AG09309 (cell line): ENCODE measurements at regions not wholly inside any gene's neighbourhood (a gene's known extent, or its start where the extent isn't known, plus 50 kb on each side); places are given as distances from the start of the nearest gene placed in this dataset.

Experiments
- DNase-seq: peaks from one replicate; pipeline ENCODE4 v3.0.0-alpha.2; 2010; ENCODE audit warnings: low read depth
- H3K4me3 ChIP-seq: 2 replicates; pipeline ENCODE4 v1.5.1; 2011; ENCODE audit warnings: mild to moderate bottlenecking, low read depth, low read length, moderate library complexity; ENCODE audit not compliant: control insufficient read depth
- TF ChIP-seq, protein P1 (sequence below): IDR thresholded peaks from 2 replicates; pipeline ENCODE4 v1.5.1; 2011; ENCODE audit warnings: mild to moderate bottlenecking, low read depth, low read length, inconsistent platforms; ENCODE audit not compliant: insufficient read depth, control insufficient read depth; ENCODE audit errors: missing control alignments

GRCh38 chr4:132230025-132230424 lies 919.1 kb upstream of the PCDH10 start:
- DNase-seq, result no peak
- no peak overlapping the region for H3K4me3 ChIP-seq
- TF ChIP-seq, protein P1, sequence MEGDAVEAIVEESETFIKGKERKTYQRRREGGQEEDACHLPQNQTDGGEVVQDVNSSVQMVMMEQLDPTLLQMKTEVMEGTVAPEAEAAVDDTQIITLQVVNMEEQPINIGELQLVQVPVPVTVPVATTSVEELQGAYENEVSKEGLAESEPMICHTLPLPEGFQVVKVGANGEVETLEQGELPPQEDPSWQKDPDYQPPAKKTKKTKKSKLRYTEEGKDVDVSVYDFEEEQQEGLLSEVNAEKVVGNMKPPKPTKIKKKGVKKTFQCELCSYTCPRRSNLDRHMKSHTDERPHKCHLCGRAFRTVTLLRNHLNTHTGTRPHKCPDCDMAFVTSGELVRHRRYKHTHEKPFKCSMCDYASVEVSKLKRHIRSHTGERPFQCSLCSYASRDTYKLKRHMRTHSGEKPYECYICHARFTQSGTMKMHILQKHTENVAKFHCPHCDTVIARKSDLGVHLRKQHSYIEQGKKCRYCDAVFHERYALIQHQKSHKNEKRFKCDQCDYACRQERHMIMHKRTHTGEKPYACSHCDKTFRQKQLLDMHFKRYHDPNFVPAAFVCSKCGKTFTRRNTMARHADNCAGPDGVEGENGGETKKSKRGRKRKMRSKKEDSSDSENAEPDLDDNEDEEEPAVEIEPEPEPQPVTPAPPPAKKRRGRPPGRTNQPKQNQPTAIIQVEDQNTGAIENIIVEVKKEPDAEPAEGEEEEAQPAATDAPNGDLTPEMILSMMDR, result no peak

GRCh38 chr4:132238697-132239096 lies 910.4 kb upstream of the PCDH10 start:
- no peak for DNase-seq
- no peak overlapping the region for H3K4me3 ChIP-seq
- TF ChIP-seq, protein P1, result no peak

GRCh38 chr4:132240081-132240480 lies 909.0 kb upstream of the PCDH10 start:
- no peak for DNase-seq
- TF ChIP-seq, protein P1, result no peak
- no peak overlapping the region for H3K4me3 ChIP-seq

DNA sequence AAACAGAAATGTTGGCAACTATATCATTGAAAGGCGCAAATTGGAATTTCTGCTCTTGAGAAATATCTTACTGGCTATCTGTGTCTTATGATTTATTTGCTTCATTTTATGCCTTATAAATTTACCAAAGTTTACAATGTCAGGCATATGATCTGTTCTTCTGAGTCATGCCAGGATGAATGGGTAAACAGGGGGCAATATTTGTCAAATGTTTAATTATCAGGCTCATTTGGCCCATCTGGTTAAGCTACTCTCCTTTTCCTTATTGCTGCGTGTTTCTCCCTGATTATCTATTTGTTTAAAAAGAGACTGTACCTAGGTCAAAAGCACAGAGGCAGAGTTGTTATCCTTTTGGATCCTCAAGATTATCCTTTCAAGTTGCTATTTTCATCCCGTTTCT lies 903.8 kb upstream of the PCDH10 start:
- TF ChIP-seq, protein P1, result no peak
- H3K4me3 ChIP-seq, result no peak overlapping the region
- no peak for DNase-seq

DNA sequence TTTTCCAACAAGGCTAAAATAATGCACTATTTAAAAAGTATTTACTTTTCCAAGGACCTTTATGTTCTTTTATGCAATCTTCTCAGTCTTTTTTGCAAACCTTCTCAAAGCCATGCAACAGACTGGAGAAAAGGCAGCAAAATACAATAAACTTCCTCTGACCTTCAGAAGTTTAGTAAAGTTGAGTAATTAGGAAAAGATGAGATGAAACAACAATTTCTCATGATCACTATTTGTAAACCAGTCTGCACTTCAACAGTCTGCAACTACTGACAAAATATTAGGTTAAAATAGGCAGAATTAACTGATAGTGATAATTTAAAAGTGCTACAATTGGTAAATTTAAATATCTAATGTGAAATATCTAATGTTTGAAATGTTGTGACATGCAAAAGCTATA lies 884.9 kb upstream of the PCDH10 start:
- TF ChIP-seq, protein P1, result no peak
- DNase-seq, result no peak
- H3K4me3 ChIP-seq, result no peak overlapping the region

DNA sequence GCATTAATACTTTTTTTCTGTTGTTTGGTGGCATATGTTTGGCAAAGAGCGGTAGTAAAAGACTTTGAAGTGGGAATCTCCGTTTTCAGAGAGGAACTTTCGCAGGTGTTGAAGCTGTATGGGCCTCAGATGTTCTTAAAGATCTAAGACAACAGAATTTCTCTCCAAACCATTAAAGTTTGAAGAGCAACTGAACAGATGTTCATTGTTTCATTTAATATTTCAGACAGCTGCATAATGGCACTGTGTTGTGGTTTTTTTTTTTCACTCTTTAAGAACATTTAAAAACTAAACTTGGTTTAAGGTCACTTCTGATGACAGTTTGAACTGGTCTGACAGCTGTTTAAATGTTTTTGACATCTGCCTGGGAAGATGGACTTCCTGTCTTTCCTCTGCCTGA lies 882.7 kb upstream of the PCDH10 start:
- TF ChIP-seq, protein P1, result no peak
- H3K4me3 ChIP-seq, result no peak overlapping the region
- DNase-seq, result no peak

DNA sequence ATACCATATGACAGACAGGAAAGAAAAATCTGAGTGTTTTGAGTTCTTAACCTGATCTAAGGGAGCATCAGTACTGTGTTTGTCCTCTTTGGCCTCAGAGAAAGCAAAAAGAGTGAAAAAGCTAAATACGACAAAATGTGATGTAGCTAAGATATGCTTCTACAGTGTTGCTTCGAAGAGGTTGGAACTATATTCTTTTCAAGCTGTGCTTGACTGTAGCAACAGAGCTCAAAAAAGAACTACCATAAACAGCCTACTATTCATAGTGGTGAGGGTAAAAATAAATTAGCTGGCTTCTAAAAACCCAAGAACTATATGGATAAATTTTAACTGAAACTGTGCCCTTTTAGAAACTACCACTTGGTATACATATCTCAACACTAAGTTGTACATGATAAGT lies 881.8 kb upstream of the PCDH10 start:
- TF ChIP-seq, protein P1, result no peak
- H3K4me3 ChIP-seq, result no peak overlapping the region
- no peak for DNase-seq
